HG03457 (cell line): ENCODE measurements at regions not wholly inside any gene's neighbourhood (a gene's known extent, or its start where the extent isn't known, plus 50 kb on each side); places are given as distances from the start of the nearest gene placed in this dataset.
"Not testable (repeated sequence)": the region's sequence is repeated elsewhere in the genome, so short reads cannot be mapped to it uniquely, and the experiment has no call there.

Source experiments
- ATAC-seq: cut with Tn5 transposase; IDR thresholded peaks from one replicate; pipeline ENCODE4 v1.9.1; 2021; ENCODE audit warnings: moderate number of reproducible peaks; ENCODE audit not compliant: unreplicated experiment

DNA sequence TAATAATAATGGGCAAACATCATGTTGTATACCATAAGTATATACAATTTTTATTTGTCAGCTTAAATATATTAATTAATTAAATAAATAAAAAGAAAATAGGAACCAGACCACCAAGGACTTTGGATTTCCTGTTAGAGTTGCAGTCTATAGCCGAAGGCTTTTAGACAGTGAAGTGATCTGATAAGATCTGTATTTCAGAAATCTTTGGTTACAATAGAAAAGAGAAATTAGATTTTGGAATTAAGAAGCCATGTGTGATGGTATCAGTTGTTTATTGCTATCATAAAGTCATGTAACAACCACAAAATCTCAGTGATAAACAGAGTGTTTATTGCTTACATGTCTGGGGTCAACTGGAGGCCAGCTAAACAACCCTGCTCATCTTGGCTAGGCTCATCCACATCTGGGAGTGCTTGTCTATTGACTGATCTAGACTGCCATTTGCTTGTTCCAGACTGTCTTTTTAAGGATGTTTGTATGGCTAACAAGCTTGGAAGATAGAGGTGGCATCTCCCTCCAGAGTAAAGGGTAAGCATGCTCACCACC, 142.1 kb upstream of the USP9X start:
- ATAC-seq = no peak

DNA sequence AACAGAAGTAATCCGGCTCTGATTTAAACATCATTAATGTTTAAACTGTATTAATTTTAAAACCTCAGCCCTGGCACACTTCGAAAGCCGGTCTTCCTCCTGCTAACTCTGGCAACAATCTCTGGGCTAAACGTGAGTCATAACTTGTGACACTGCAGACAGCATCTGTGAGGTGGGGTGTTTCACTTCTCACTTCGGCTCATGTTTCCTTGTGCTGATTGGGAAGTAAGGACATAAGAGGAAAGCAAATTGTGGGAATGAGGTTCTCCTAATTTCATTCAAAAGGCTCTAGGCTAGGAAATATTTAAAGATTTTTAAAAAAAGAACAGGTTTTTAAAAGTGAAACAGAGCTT, 139.9 kb upstream of the USP9X start:
- no peak for ATAC-seq

DNA sequence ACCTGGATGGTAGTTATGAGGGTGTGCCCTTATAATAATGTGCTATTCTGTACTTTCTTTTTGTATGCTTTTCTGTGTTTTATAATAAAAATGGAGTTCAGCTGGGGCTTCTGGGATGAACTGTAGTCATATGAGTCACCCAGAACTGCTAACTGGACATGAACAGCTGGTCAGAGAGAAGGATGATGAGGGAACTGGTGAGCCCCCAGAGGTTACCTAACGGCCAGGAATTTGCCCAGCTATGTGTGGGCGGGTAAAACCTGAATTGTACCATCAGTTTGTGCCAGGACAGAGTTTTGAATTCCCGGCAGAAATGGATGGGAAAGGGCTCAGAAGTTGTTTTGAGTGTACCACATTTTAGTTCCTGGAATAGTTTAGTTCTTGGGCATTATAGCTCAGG, 138.0 kb upstream of the USP9X start:
- no peak for ATAC-seq

DNA sequence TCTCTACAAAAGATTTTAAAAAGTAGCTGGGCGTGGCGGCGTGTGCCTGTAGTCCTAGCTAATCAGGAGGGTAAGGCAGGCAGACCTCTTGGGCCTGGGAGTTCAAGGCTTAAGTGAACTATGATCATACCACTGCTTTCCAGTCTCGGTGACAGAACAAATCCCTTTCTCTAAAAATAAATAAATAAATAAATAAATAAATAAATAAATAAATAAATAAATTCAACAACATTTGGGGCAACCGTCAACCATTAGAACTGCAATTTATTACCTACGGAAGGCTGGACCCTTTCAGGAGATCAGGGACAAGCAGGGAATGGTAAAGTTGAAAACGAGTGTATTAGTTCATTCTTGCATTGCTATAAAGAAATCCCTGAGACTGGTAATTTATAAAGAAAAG, 136.2 kb upstream of the USP9X start:
- no peak for ATAC-seq

GRCh38 chrX:40950546-40950945, 134.7 kb upstream of the USP9X start:
- no peak for ATAC-seq

GRCh38 chrX:40951407-40951806, 133.8 kb upstream of the USP9X start:
- not testable (repeated sequence) for ATAC-seq

DNA sequence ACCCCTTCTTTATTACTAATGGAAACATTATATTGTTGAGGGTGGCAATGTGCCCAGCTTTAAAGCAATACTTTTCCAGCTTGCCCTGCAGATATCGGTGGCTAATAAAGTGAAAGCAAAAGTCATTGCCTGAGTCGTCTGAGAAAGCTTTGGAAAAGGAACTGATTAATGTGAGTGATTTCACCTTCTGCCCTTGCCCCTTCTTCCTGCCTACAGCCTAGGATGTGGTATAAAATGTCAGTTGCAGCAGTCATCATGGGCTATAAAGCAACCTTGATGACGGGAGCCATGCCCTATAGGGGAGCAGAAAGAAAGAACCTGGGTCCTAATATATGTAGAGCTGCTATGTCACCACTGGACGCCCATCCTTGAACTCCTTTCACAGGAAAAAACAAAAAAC, 132.4 kb upstream of the USP9X start:
- ATAC-seq = no peak

GRCh38 chrX:40953369-40953768, 131.9 kb upstream of the USP9X start:
- ATAC-seq = peak; percentile 63

DNA sequence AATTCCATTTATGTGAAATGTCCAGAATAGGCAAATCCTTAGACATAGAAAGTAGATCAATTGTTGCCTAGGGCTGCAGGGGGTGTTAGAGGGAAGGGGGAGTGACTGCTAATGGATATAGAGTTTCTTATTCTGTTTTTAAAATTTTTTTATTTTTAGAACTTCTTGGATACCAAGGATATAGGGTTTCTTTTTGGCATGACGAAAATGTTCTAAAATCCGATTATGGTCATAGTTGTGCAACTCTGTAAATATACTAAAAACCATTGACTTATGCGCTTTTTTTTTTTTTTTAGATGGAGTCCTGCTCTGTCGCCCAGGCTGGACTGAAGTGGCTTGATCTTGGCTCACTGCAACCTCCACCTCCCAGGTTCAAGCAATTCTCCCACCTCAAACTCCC, 125.2 kb upstream of the USP9X start:
- no peak for ATAC-seq

DNA sequence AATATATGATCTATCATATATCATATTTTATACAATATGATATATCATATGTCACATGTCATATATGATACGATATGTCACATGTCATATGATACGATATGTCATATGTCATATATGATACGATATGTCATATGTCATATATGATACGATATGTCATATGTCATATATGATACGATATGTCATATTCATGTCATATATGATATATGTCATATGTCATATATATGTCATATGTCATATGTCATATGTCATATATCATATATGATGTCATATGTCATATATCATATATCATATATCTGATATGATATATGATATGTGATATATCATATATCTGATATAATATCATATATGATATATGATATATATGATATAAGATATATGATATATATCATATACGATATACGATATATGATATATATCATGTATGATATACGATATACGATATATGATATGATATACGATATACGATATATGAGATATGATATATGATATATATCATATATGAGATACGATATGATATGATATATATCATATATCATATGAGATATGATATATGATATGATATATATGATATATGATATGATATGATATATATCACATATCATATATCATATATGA, 122.3 kb upstream of the USP9X start:
- no peak for ATAC-seq

GRCh38 chrX:40964008-40964407, 121.2 kb upstream of the USP9X start:
- no peak for ATAC-seq

DNA sequence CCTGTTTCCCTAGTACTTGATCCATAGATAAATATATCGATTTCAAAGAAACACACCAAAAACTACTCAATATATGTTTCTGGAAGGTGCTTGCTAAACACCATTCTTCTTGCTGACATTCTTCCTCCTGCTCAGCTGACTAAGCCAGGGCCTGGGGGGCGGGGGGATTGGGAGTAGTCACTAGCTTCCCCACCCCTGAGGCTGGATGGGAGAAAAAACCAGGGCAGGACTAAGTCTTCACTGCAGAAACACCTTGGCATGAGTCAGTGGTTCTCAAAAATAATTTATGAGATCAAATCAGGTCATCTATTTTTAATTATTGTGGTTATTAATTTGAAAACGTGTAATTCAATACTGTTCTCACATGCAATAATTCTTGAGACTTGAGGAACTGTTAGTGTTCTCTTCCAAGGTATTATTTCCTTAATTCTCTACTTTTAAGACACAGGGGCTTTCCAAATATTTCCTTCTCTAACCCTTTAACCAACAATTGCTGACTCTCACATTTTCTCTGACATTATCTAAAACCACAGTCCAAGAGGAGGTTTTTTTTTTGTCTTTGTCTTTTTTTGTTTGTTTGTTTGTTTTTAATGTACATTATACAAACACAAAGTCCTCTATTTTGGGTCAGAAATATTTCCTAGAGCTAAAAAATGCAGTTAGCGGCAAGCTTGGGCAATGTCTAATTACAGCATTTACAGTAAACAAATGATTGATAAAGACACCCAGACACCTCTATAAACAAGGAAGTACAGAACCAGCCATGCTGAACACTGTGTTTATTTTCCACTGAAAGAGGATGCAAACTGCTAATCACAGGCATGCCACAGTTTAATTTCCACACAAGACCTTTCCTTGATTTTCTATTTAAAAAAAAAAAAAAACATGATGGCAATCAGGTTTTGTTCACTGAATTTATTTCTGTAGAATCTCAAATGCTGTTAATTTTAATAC, 120.3 kb upstream of the USP9X start:
- no peak for ATAC-seq

DNA sequence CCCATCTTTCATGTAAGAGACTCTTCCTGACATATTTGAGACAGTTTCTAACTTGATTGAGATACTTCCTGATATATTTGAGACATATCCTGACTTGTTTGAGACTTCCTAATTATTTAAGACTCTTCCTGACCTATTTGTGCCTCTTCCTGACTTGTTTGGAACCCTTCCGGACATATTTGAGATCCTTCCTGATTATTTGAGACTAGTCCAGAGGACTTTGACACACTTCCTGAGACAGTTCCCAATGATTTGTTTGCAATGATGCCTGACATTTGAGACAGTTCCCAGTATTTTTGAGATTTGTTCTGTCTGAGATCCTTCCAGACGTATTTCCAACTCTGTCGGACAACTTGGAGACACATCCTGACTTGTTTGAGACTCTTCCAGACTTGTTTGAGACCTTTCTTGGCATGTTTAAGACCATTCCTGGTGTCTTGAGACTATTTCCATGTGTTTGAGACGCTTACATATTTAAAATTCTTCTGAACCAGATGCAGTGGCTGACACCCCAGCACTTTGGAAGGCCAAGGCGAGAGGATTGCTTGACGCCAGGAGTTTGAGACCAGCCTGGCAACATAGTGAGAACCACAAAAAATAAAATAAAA, 118.9 kb upstream of the USP9X start:
- no peak for ATAC-seq

DNA sequence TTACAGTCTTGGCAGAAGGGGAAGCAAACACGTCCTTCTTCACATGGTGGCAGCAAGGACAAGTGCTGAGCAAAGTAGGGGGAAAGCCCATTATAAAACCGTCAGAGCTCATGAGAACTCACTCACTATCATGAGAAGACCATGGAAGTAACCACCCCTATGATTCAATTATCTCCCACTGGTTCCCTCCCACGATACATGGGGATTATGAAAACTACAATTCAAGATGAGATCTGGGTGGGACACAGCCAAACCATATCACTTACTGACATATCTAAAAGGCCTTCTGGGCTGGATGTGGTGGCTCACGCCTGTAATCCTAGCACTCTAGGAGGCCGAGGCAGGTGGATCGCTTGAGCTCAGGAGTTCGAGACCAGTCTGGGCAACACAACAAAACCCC, 117.1 kb upstream of the USP9X start:
- no peak for ATAC-seq

GRCh38 chrX:40971736-40972135, 113.5 kb upstream of the USP9X start:
- no peak for ATAC-seq

- no peak for ATAC-seq
These were observed 111.6 kb upstream of the USP9X start for GRCh38 chrX:40973619-40974018.

DNA sequence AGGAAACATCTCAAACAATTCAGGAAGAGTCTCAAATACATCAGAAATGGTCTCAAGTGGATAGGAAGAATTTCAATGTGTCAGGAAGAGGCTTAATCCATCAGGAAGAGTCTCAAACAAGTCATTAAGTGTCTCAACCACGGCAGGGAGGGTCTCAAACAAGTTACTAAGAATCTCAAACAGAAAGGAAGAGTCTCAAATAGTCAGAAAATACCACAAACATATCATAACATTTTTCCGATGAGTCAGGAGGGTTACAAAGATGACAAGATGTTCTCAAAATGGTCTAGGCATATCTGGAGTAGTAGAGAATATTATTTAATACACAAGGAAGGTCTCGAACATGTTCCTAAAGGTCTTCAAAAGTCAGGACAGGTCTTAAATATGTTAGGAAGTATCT, 109.3 kb upstream of the USP9X start:
- no peak for ATAC-seq

GRCh38 chrX:40976981-40977380, 108.3 kb upstream of the USP9X start:
- no peak for ATAC-seq

DNA sequence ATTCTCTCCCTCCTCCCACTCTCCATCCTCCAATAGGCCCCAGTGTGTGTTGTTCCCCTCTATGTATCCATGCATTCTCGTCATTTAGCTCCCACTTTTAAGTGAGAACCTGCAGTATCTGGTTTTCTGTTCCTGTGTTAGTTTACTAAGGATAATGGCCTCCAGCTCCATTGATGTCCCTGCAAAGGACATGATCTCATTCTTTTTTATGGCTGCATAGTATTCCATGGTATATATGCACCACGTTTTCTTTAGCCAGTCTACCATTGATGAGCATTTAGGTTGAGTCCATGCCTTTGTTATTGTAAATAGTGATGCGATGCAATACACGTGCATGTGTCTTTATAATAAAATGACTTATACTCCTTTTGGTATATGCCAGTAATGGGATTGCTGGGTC, 100.3 kb upstream of the USP9X start:
- no peak for ATAC-seq

DNA sequence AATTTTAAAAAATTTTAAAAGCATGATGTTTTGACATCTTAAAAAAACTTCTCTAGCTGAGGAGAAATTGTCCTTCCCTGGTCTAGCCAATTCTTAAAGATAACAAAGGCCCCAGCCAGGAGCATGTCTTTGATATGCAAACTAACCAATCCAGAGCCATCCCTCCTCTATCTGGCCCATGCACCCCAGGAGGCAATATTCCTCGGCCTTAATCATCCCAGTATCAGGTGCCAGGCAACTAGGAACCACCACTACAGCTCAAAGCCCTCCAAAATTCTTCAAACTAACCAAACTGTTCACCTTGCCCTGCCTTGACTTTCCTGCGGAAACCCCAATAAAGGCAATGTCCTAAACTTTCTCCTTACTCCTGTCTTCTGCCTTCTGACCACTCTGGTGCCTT, 97.8 kb upstream of the USP9X start:
- no peak for ATAC-seq

- no peak for ATAC-seq
These were observed 97.1 kb upstream of the USP9X start for GRCh38 chrX:40988100-40988499.

- not testable (repeated sequence) for ATAC-seq
These were observed 91.8 kb upstream of the USP9X start for GRCh38 chrX:40993395-40993794.
